ENCODE measurements at regions not wholly inside any gene's neighbourhood (a gene's known extent, or its start where the extent isn't known, plus 50 kb on each side); places are given as distances from the start of the nearest gene placed in this dataset.

DNA sequence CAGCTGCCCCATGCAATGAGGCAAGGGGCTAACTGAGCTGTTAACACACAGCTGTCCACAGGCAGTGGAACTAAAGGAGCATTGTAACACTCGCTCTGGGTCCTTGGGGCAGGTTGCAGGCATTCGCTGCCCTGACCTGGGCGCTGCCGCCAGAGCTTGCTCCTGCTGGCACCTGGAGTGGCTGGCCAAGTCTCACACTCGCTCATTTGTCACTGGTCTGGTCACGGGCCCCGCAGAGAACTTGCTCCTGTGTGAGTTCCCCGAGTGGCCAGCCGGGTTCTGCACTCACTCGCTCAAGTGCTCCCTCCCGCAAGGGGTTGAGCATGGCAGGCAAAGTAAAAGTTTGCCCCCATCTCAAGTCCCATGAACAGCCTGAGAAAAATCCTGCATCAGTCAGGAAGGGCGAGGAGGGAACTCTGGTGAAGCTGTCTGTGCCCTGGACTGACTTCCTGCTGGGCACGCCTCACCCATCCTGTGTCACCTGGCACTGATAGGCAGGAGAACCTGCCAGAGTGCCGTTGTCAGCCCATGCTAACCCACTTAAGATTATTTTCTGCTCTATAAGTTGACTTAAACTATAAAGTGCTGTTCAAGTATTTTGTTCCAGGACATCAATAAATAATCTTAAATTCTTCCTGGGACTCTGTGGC lies 934.8 kb upstream of the GYPC start:
- H3K9me3 ChIP-seq = no peaks in the 10 kb centered on the region
- no peak overlapping the region for H3K4me3 ChIP-seq
- no peak for TF ChIP-seq POLR2A (IDR thresholded peaks at IDR 0.05)
- TF ChIP-seq EP300 (IDR thresholded peaks at IDR 0.05) = no peak
- TF ChIP-seq, protein P1, sequence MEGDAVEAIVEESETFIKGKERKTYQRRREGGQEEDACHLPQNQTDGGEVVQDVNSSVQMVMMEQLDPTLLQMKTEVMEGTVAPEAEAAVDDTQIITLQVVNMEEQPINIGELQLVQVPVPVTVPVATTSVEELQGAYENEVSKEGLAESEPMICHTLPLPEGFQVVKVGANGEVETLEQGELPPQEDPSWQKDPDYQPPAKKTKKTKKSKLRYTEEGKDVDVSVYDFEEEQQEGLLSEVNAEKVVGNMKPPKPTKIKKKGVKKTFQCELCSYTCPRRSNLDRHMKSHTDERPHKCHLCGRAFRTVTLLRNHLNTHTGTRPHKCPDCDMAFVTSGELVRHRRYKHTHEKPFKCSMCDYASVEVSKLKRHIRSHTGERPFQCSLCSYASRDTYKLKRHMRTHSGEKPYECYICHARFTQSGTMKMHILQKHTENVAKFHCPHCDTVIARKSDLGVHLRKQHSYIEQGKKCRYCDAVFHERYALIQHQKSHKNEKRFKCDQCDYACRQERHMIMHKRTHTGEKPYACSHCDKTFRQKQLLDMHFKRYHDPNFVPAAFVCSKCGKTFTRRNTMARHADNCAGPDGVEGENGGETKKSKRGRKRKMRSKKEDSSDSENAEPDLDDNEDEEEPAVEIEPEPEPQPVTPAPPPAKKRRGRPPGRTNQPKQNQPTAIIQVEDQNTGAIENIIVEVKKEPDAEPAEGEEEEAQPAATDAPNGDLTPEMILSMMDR (IDR thresholded peaks at IDR 0.05) = no peak
- DNase-seq = no peak
- no peaks in the 10 kb centered on the region for H3K27me3 ChIP-seq
- intact Hi-C loops (cut with DNase I) = no loop called here
- no peaks in the 10 kb centered on the region for H3K4me1 ChIP-seq (ENCODE audit: insufficient read depth)
- H3K27ac ChIP-seq = no peak overlapping the region
- no peaks in the 10 kb centered on the region for H3K36me3 ChIP-seq
- WGBS, 3 donors = 86 to 89% (median 86%) methylated on average over 14 of the region's 14 CpGs

DNA sequence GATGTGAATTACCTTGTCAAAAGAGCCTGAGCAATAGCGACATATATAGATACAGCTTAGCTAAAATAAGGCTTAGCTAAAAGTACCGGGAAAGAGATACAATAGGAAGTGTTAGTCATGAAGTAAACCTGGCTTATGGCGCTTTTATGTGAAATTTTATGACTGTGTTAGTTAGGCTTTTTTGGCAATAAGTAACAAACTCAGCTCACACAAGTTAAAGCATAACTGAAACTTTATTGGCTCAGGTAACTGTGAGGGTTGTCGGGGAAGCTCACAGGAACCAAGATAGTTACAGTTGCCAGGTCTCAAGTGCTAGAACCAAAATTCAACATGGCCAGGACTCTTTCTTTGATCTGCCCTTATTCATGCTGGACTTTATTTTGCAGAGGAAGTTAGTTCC lies 925.0 kb upstream of the GYPC start:
- Histone ChIP-seq H3K27ac (no peak overlapping the region), H3K27me3 (no peaks in the 10 kb centered on the region), H3K36me3 (no peaks in the 10 kb centered on the region), H3K4me1 (ENCODE audit: insufficient read depth) (no peaks in the 10 kb centered on the region), H3K9me3 (no peaks in the 10 kb centered on the region), H3K4me3 (no peak overlapping the region)
- WGBS, 3 donors = 75 to 87% (median 81%) methylated on average over 4 of the region's 4 CpGs
- no peak for TF ChIP-seq POLR2A (IDR thresholded peaks at IDR 0.05)
- no peak for DNase-seq
- intact Hi-C loops (cut with DNase I) = no loop called here

DNA sequence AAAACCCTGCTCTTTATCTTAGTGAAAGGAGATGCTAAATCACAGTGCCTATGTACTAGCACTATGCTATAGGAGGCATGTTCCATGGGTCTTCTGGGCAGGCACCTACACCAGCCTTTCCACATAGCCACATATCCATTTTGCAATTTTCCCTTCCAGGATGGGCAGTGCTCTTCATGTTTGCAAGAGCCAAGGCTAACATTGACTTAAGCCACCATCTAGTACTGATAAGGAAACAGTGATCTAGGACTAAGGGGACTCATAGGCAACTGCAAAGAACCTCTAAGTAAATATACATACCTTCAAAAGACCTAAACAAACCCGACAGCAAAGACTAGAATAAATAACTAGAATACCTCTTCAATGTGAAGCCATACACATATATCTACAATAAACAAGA lies 919.7 kb upstream of the GYPC start:
- TF ChIP-seq POLR2A (IDR thresholded peaks at IDR 0.05) = no peak
- no peak for TF ChIP-seq EP300 (IDR thresholded peaks at IDR 0.05)
- TF ChIP-seq, protein P1 (IDR thresholded peaks at IDR 0.05) = no peak
- 61 to 80% (median 74%) methylated on average over 1 of the region's 1 CpG for WGBS, 3 donors
- Histone ChIP-seq H3K36me3 (no peaks in the 10 kb centered on the region), H3K9me3 (no peaks in the 10 kb centered on the region), H3K4me3 (no peak overlapping the region), H3K27me3 (no peaks in the 10 kb centered on the region), H3K27ac (no peak overlapping the region), H3K4me1 (ENCODE audit: insufficient read depth) (no peaks in the 10 kb centered on the region)
- DNase-seq = no peak
- intact Hi-C loops (cut with DNase I) = no loop called here

DNA sequence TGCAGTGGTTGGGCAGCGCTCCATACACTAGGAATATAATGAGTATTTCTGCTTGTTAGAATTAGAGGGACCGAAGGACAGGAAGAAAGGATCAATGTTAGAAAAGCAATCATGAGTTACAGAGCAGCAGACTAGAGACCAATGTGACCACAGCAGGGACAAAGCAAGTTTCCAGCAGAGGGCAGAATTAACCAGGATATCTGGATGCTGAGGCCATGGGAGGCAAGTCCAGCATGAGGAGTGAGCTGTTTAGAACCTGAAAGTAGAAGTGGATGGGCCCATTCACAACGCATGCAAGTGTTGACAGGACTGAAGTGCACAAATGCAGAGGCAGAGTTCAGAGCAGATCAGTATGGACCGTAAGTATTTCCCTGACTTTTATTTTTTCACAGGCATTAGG lies 910.4 kb upstream of the GYPC start:
- intact Hi-C loops (cut with DNase I) = no loop called here

More for the DNA sequence above, 910.4 kb upstream of the GYPC start:
- no peak for DNase-seq
- no peak overlapping the region for H3K4me3 ChIP-seq
- TF ChIP-seq POLR2A (IDR thresholded peaks at IDR 0.05) (no peak), EP300 (IDR thresholded peaks at IDR 0.05) (no peak)
- TF ChIP-seq, protein P1 (IDR thresholded peaks at IDR 0.05) = no peak
- no peak overlapping the region for H3K27ac ChIP-seq
- no peaks in the 10 kb centered on the region for H3K27me3 ChIP-seq
- H3K36me3 ChIP-seq = no peaks in the 10 kb centered on the region
- no peaks in the 10 kb centered on the region for H3K4me1 ChIP-seq (ENCODE audit: insufficient read depth)
- 50 to 56% (median 55%) methylated on average over 4 of the region's 4 CpGs for WGBS, 3 donors
- H3K9me3 ChIP-seq = no peaks in the 10 kb centered on the region
